ENCODE measurements at regions not wholly inside any gene's neighbourhood (a gene's known extent, or its start where the extent isn't known, plus 50 kb on each side); places are given as distances from the start of the nearest gene placed in this dataset.

GRCh38 chr15:39131609-39132008 lies 449.3 kb upstream of the THBS1 start:
- DNase-seq = no peak

- DNase-seq = no peak
Observed at GRCh38 chr15:39132070-39132469, 448.8 kb upstream of the THBS1 start.

GRCh38 chr15:39132954-39133600 lies 447.8 kb upstream of the THBS1 start:
- no peak for DNase-seq

GRCh38 chr15:39134282-39134681 lies 446.6 kb upstream of the THBS1 start:
- no peak for DNase-seq

GRCh38 chr15:39135989-39136388 lies 444.9 kb upstream of the THBS1 start:
- DNase-seq = no peak

- DNase-seq = no peak
Observed at GRCh38 chr15:39139431-39140059, 441.3 kb upstream of the THBS1 start.

- peak; percentile 85 for DNase-seq
Observed at GRCh38 chr15:39140060-39140604, 440.7 kb upstream of the THBS1 start.

GRCh38 chr15:39142500-39142899 lies 438.4 kb upstream of the THBS1 start:
- no peak for DNase-seq

- DNase-seq = no peak
Observed at GRCh38 chr15:39143479-39143878, 437.4 kb upstream of the THBS1 start.

- no peak for DNase-seq
Observed at GRCh38 chr15:39144051-39144450, 436.8 kb upstream of the THBS1 start.

GRCh38 chr15:39144613-39145499 lies 436.0 kb upstream of the THBS1 start:
- DNase-seq = no peak

GRCh38 chr15:39145854-39146625 lies 434.8 kb upstream of the THBS1 start:
- no peak for DNase-seq

- peak; percentile 78 for DNase-seq
Observed at GRCh38 chr15:39149636-39150150, 431.2 kb upstream of the THBS1 start.

- DNase-seq = no peak
Observed at GRCh38 chr15:39151545-39151944, 429.3 kb upstream of the THBS1 start.

GRCh38 chr15:39153058-39153714 lies 427.7 kb upstream of the THBS1 start:
- no peak for DNase-seq

- DNase-seq = no peak
Observed at GRCh38 chr15:39153716-39154115, 427.2 kb upstream of the THBS1 start.

- DNase-seq = no peak
Observed at GRCh38 chr15:39154227-39154638, 426.6 kb upstream of the THBS1 start.

- no peak for DNase-seq
Observed at GRCh38 chr15:39154776-39155175, 426.1 kb upstream of the THBS1 start.

GRCh38 chr15:39156166-39156565 lies 424.7 kb upstream of the THBS1 start:
- DNase-seq = no peak

- no peak for DNase-seq
Observed at GRCh38 chr15:39156646-39157250, 424.1 kb upstream of the THBS1 start.

- no peak for DNase-seq
Observed at GRCh38 chr15:39157882-39158281, 423.0 kb upstream of the THBS1 start.

GRCh38 chr15:39159833-39160232 lies 421.0 kb upstream of the THBS1 start:
- no peak for DNase-seq

Data from NCI-H2171 treated with DMSO at 0.1 percent for 48 hours (cell line).